H1 (cell line): ENCODE measurements at regions not wholly inside any gene's neighbourhood (a gene's known extent, or its start where the extent isn't known, plus 50 kb on each side); places are given as distances from the start of the nearest gene placed in this dataset.

ENCODE experiments used
- CTCF ChIA-PET: fragments of 300-600 bp; sonication (Branson Sonifier 250); formaldehyde crosslinking; loops from one replicate; lab custom pipeline; 2021; ENCODE audit not compliant: partially characterized antibody; lab: Charles Lee
- POLR2A ChIA-PET: fragments of 300-600 bp; sonication (Branson Sonifier 250); formaldehyde crosslinking; loops from one replicate; lab custom pipeline; 2021; ENCODE audit warnings: inconsistent platforms; ENCODE audit not compliant: partially characterized antibody; lab: Charles Lee
- DNase-seq, 2 experiments: peaks; one replicate each; pipeline versions ENCODE4 v3.0.0 to v3.0.0-alpha.2; 2010 to 2022; ENCODE audit warnings: low spot score in 2 of 2, low read depth in 1 of 2, mixed read lengths in 1 of 2
- FAIRE-seq: peaks from 2 replicates; lab custom pipeline; 2011; peaks lifted over from hg19 to GRCh38; lab: Jason Lieb, UNC
- H2AFZ ChIP-seq: 2 replicates; pipeline ENCODE4 v1.8.1; 2012; ENCODE audit warnings: low read length, inconsistent platforms
- H2AK5ac ChIP-seq: 2 replicates; pipeline ENCODE4 v1.6.1; 2013; ENCODE audit warnings: low read depth, low read length
- H2BK120ac ChIP-seq: replicated peaks from 2 replicates; pipeline ENCODE3; 2013; ENCODE audit warnings: low read depth, low read length, inconsistent platforms
- H2BK12ac ChIP-seq: 2 replicates; pipeline ENCODE4 v1.6.1; 2013; ENCODE audit warnings: low read depth, low read length
- H2BK15ac ChIP-seq: 2 replicates; pipeline ENCODE4 v1.6.1; 2013; ENCODE audit warnings: low read length
- H2BK20ac ChIP-seq: 2 replicates; pipeline ENCODE4 v1.6.1; 2013; ENCODE audit warnings: low read length
- H2BK5ac ChIP-seq: 2 replicates; pipeline ENCODE4 v1.6.1; 2013; ENCODE audit warnings: low read depth, low read length
- H3K14ac ChIP-seq: 2 replicates; pipeline ENCODE4 v1.6.1; 2013; ENCODE audit warnings: inconsistent platforms; ENCODE audit not compliant: insufficient read length
- H3K18ac ChIP-seq: 2 replicates; pipeline ENCODE4 v1.6.1; 2013; ENCODE audit warnings: low read length; ENCODE audit errors: extremely low read depth
- H3K23ac ChIP-seq: 2 replicates; pipeline ENCODE4 v1.6.1; 2013; ENCODE audit warnings: inconsistent platforms; ENCODE audit not compliant: insufficient read length
- H3K23me2 ChIP-seq: 2 replicates; pipeline ENCODE4 v1.6.1; 2013; ENCODE audit warnings: low read depth, low read length
- H3K27ac ChIP-seq: 2 replicates; pipeline ENCODE4 v1.6.1; 2011; ENCODE audit warnings: low read depth, low read length, inconsistent platforms
- H3K27me3 ChIP-seq, 4 experiments: replicated peaks in 1 of 4; 1 replicate in 1 of 4; 2 replicates in 3 of 4; pipeline versions ENCODE4 v1.6.1 to v1.8.1; 2011 to 2013; ENCODE audit warnings: low read length in 3 of 4, mild to moderate bottlenecking in 3 of 4, inconsistent platforms in 2 of 4, mixed read lengths in 2 of 4, moderate library complexity in 1 of 4; ENCODE audit not compliant: control insufficient read depth in 3 of 4, insufficient read depth in 3 of 4; ENCODE audit errors: extremely low read depth in 1 of 4
- H3K36me3 ChIP-seq, 4 experiments: 2 replicates each; pipeline versions ENCODE4 v1.6.1 to v1.8.1; 2011 to 2013; ENCODE audit warnings: mild to moderate bottlenecking in 4 of 4, low read length in 3 of 4, moderate library complexity in 2 of 4, control low read depth in 1 of 4, inconsistent platforms in 1 of 4; ENCODE audit not compliant: insufficient read depth in 4 of 4, control insufficient read depth in 2 of 4
- H3K4ac ChIP-seq: replicated peaks from 2 replicates; pipeline ENCODE3; 2013; ENCODE audit warnings: low read length, low read depth, mixed read lengths, inconsistent platforms; ENCODE audit not compliant: insufficient read length
- H3K4me1 ChIP-seq, 4 experiments: replicated peaks in 1 of 4; 1 replicate in 1 of 4; 2 replicates in 3 of 4; pipeline versions ENCODE4 v1.6.1 to v1.8.1; 2011 to 2013; ENCODE audit warnings: low read length in 3 of 4, inconsistent platforms in 2 of 4, mixed read lengths in 1 of 4; ENCODE audit not compliant: insufficient read depth in 4 of 4, control insufficient read depth in 3 of 4
- H3K4me2 ChIP-seq, 2 experiments: 2 replicates each; pipeline versions ENCODE4 v1.6.1 to v1.8.1; 2011 to 2013; ENCODE audit warnings: low read depth in 2 of 2, low read length in 2 of 2, control low read depth in 1 of 2, inconsistent platforms in 1 of 2, mild to moderate bottlenecking in 1 of 2; ENCODE audit not compliant: insufficient read depth in 1 of 2
- H3K4me3 ChIP-seq, 4 experiments: fragments of 200-600, 300-600 bp in 1 of 4; sonication (generic), shearing (Covaris generic), sonication (Bioruptor Twin) in 1 of 4; 2 replicates each; pipeline versions ENCODE4 v1.5.1 to v1.8.1; 2011 to 2016; ENCODE audit warnings: low read length in 4 of 4, low read depth in 3 of 4, control low read depth in 2 of 4, inconsistent platforms in 2 of 4, mild to moderate bottlenecking in 2 of 4, mixed read lengths in 1 of 4, moderate library complexity in 1 of 4; ENCODE audit not compliant: insufficient read depth in 2 of 4; ENCODE audit errors: extremely low read depth in 1 of 4
- H3K56ac ChIP-seq: replicated peaks from 2 replicates; pipeline ENCODE3; 2013; ENCODE audit warnings: low read depth, mild to moderate bottlenecking, mixed read lengths, low read length, inconsistent platforms; ENCODE audit not compliant: insufficient read length
- H3K79me1 ChIP-seq: 2 replicates; pipeline ENCODE4 v1.6.1; 2013; ENCODE audit warnings: low read depth, low read length, control low read depth
- H3K79me2 ChIP-seq, 2 experiments: 2 replicates each; pipeline versions ENCODE4 v1.6.1 to v1.8.1; 2012 to 2013; ENCODE audit warnings: low read length in 2 of 2, mild to moderate bottlenecking in 2 of 2, inconsistent platforms in 1 of 2; ENCODE audit not compliant: insufficient read depth in 2 of 2, control insufficient read depth in 1 of 2
- H3K9ac ChIP-seq, 4 experiments: replicated peaks in 1 of 4; 1 replicate in 1 of 4; 2 replicates in 3 of 4; pipeline versions ENCODE4 v1.6.1 to v1.8.1; 2011 to 2013; ENCODE audit warnings: low read depth in 3 of 4, low read length in 3 of 4, control low read depth in 2 of 4, mild to moderate bottlenecking in 2 of 4, moderate library complexity in 2 of 4, inconsistent platforms in 1 of 4; ENCODE audit errors: extremely low read depth in 1 of 4
- H3K9me3 ChIP-seq, 2 experiments: 2 replicates each; pipeline versions ENCODE4 v1.6.1 to v1.8.1; 2012 to 2013; ENCODE audit warnings: mild to moderate bottlenecking in 2 of 2, moderate library complexity in 2 of 2, control low read depth in 1 of 2, inconsistent platforms in 1 of 2, low read depth in 1 of 2, low read length in 1 of 2, mixed read lengths in 1 of 2; ENCODE audit not compliant: insufficient read depth in 2 of 2
- H4K20me1 ChIP-seq, 2 experiments: replicated peaks in 1 of 2; 2 replicates each; pipeline versions ENCODE3 to v1.8.1; 2011 to 2013; ENCODE audit warnings: inconsistent platforms in 2 of 2, low read length in 2 of 2, mild to moderate bottlenecking in 1 of 2; ENCODE audit not compliant: insufficient read depth in 2 of 2, control insufficient read depth in 1 of 2
- H4K5ac ChIP-seq: 2 replicates; pipeline ENCODE4 v1.6.1; 2013; ENCODE audit warnings: low read length, low read depth, mixed read lengths, inconsistent platforms; ENCODE audit not compliant: insufficient read length
- H4K8ac ChIP-seq: 2 replicates; pipeline ENCODE4 v1.8.0; 2013; ENCODE audit warnings: mild to moderate bottlenecking, moderate library complexity, low read length, inconsistent platforms; ENCODE audit not compliant: insufficient read depth; ENCODE audit errors: extremely low read depth
- H4K91ac ChIP-seq: replicated peaks from 2 replicates; pipeline ENCODE3; 2013; ENCODE audit warnings: low read length, mixed read lengths, inconsistent platforms; ENCODE audit not compliant: insufficient read length
- CHD7 ChIP-seq: fragments of 300-600 bp; sonication (generic); IDR thresholded peaks from 2 replicates; pipeline ENCODE4 v1.7.1; 2012; ENCODE audit warnings: low read length, moderate library complexity, mild to moderate bottlenecking, inconsistent platforms; ENCODE audit not compliant: insufficient replicate concordance
- WGBS, 2 experiments: shearing (Covaris generic) in 1 of 2; methylation state at CpG; one replicate each; pipeline versions ENCODE4 v1.1.6 to v1.1.7; 2013 to 2015; ENCODE audit warnings: low lambda C conversion rate in 2 of 2, mixed read lengths in 2 of 2, inconsistent platforms in 1 of 2, low coverage in 1 of 2, missing lambda C conversion rate in 1 of 2; ENCODE audit not compliant: insufficient replicate concordance in 2 of 2, insufficient coverage in 1 of 2, insufficient read length in 1 of 2; ENCODE audit errors: extremely low coverage in 1 of 2, missing lambda C conversion rate in 1 of 2; 5-methylcytosine and 5-hydroxymethylcytosine counted together

DNA sequence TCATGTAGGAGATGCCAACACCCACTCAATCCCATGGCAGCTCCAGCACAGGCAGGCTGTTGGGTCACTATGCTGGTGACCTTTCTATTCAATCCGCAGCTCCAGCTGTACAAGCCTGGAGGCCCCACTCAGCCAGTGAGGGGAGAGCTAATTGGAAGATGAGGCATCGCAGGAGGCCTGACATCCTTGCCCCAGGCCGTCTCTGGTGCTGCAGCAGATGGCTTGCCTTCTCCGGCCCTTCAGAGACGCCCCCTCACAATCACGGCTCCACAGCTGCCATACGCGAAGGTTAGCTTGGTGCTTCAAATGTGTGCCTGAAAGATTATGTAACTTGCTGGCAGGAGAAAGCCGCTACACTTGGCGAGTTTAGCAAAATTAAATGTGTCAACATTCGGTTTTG lies 104.2 kb upstream of the CLSTN2 start:
- H2BK5ac ChIP-seq: no peak overlapping the region
- no peak overlapping the region for H4K8ac ChIP-seq
- TF ChIP-seq CHD7: no peak

More for the DNA sequence above, 104.2 kb upstream of the CLSTN2 start:
- no peaks in the 10 kb centered on the region for H4K20me1 ChIP-seq
- no peak overlapping the region for H3K56ac ChIP-seq
- no peak overlapping the region for H4K5ac ChIP-seq
- no peak overlapping the region for H4K91ac ChIP-seq
- DNase-seq: no peak
- no peak overlapping the region for H2AK5ac ChIP-seq
- no peak overlapping the region for H3K18ac ChIP-seq
- H2BK120ac ChIP-seq: no peak overlapping the region
- no peak overlapping the region for H3K4me3 ChIP-seq
- H3K4me1 ChIP-seq: no peaks in the 10 kb centered on the region
- no peak overlapping the region for H3K14ac ChIP-seq
- no peak for FAIRE-seq
- H3K79me2 ChIP-seq: no peaks in the 10 kb centered on the region
- H3K36me3 ChIP-seq: no peaks in the 10 kb centered on the region
- H3K4ac ChIP-seq: no peak overlapping the region
- H3K23me2 ChIP-seq: no peaks in the 10 kb centered on the region
- no peaks in the 10 kb centered on the region; a peak in 1 of 7 replicates for H3K27me3 ChIP-seq
- no peak overlapping the region for H3K9ac ChIP-seq
- no peak overlapping the region for H2BK15ac ChIP-seq
- WGBS, 2 experiments: 90% methylated on average over 11 of the region's 11 CpGs; no CpG with 5 or more reads in 1 of the 2 experiments
- ChIA-PET POLR2A (no interaction called here), CTCF (interaction anchor here (1.0 kb wide), 1 partner anchor 104 kb away, joined by 3 read pairs; the partner anchor contains the start of gene CLSTN2)
- H3K4me2 ChIP-seq: no peak overlapping the region
- H2AFZ ChIP-seq: no peak overlapping the region
- H3K23ac ChIP-seq: no peak overlapping the region
- H2BK12ac ChIP-seq: no peak overlapping the region
- H3K79me1 ChIP-seq: peaks cover 2% of the 10 kb centered on the region; the same call in 1 of the 2 replicates
- H2BK20ac ChIP-seq: no peak overlapping the region
- H3K9me3 ChIP-seq: no peaks in the 10 kb centered on the region
- H3K27ac ChIP-seq: no peak overlapping the region
